SK-N-SH treated with all-trans-retinoic acid at 6 μM for 48 hours (cell line): ENCODE measurements at regions not wholly inside any gene's neighbourhood (a gene's known extent, or its start where the extent isn't known, plus 50 kb on each side); places are given as distances from the start of the nearest gene placed in this dataset.

ENCODE experiments used
- ATAC-seq: fragments of 200-7000 bp; cut with Tn5 transposase; 3 replicates; pipeline ENCODE4 v1.9.1; 2020; ENCODE audit warnings: mild to moderate bottlenecking, moderate library complexity
- ARNTL ChIP-seq: fragments of 450-650 bp; formaldehyde crosslinking; IDR thresholded peaks from 2 replicates; pipeline ENCODE4 v1.5.0; 2020; ENCODE audit warnings: low read depth, mild to moderate bottlenecking, moderate library complexity, borderline replicate concordance
- BACH2 ChIP-seq: fragments of 250-450 bp; sonication (Bioruptor Pico); IDR thresholded peaks from 2 replicates; pipeline ENCODE4 v1.9.0; 2021; ENCODE audit warnings: mild to moderate bottlenecking, borderline replicate concordance
- CSDC2 ChIP-seq: fragments of 250-450 bp; sonication (Bioruptor Pico); IDR thresholded peaks from 2 replicates; pipeline ENCODE4 v1.5.0; 2020; ENCODE audit warnings: mild to moderate bottlenecking, moderate library complexity
- ESRRG ChIP-seq: fragments of 250-450 bp; sonication (Bioruptor Pico); IDR thresholded peaks from 2 replicates; pipeline ENCODE4 v1.6.1; 2021; ENCODE audit warnings: mild to moderate bottlenecking
- GLIS3 ChIP-seq: fragments of 250-450 bp; sonication (Bioruptor Pico); IDR thresholded peaks from 2 replicates; pipeline ENCODE4 v1.5.0; 2020; ENCODE audit warnings: mild to moderate bottlenecking, moderate library complexity
- ISL1 ChIP-seq: fragments of 250-450 bp; sonication (Bioruptor Pico); IDR thresholded peaks from 2 replicates; pipeline ENCODE4 v2.1.2; 2022; ENCODE audit warnings: mild to moderate bottlenecking, moderate library complexity
- OSR1 ChIP-seq: fragments of 250-450 bp; sonication (Bioruptor Pico); IDR thresholded peaks from 2 replicates; pipeline ENCODE4 v1.8.0; 2022; ENCODE audit warnings: moderate library complexity, mild to moderate bottlenecking, inconsistent platforms
- PPARA ChIP-seq: fragments of 250-450 bp; sonication (Bioruptor Pico); IDR thresholded peaks from 2 replicates; pipeline ENCODE4 v1.5.0; 2020; ENCODE audit warnings: mild to moderate bottlenecking, borderline replicate concordance
- RARB ChIP-seq: fragments of 250-450 bp; sonication (Bioruptor Pico); IDR thresholded peaks from 2 replicates; pipeline ENCODE4 v1.8.0; 2021; ENCODE audit warnings: mild to moderate bottlenecking, moderate library complexity
- SNAI2 ChIP-seq: fragments of 250-450 bp; sonication (Bioruptor Pico); IDR thresholded peaks from 2 replicates; pipeline ENCODE4 v1.5.0; 2020; ENCODE audit warnings: mild to moderate bottlenecking, moderate library complexity
- TCF4 ChIP-seq: fragments of 250-450 bp; sonication (Bioruptor Pico); IDR thresholded peaks from 2 replicates; pipeline ENCODE4 v1.8.0; 2021; ENCODE audit warnings: mild to moderate bottlenecking, moderate library complexity, borderline replicate concordance
- ZC3H10 ChIP-seq: fragments of 250-450 bp; sonication (Bioruptor Pico); IDR thresholded peaks from 2 replicates; pipeline ENCODE4 v1.5.1; 2021; ENCODE audit warnings: mild to moderate bottlenecking, moderate library complexity
- ZFP3 ChIP-seq: fragments of 250-450 bp; sonication (Bioruptor Pico); IDR thresholded peaks from 2 replicates; pipeline ENCODE4 v1.5.0; 2020; ENCODE audit warnings: mild to moderate bottlenecking, moderate library complexity
- ZFP30 ChIP-seq: fragments of 450-650 bp; formaldehyde crosslinking; IDR thresholded peaks from 2 replicates; pipeline ENCODE4 v1.5.0; 2022; ENCODE audit warnings: mild to moderate bottlenecking, moderate library complexity
- ZNF565 ChIP-seq: fragments of 450-650 bp; formaldehyde crosslinking; conservative IDR thresholded peaks from 2 replicates; pipeline ENCODE4 v1.5.0; 2020; ENCODE audit warnings: low read depth, mild to moderate bottlenecking, moderate library complexity
- ZNF70 ChIP-seq: fragments of 450-650 bp; formaldehyde crosslinking; IDR thresholded peaks from 2 replicates; pipeline ENCODE4 v1.5.0; 2020; ENCODE audit warnings: mild to moderate bottlenecking, moderate library complexity
- TF ChIP-seq, protein P1 (sequence below): fragments of 250-450 bp; sonication (Bioruptor Pico); IDR thresholded peaks from 2 replicates; pipeline ENCODE4 v1.5.1; 2021; ENCODE audit warnings: mild to moderate bottlenecking, moderate library complexity
- TF ChIP-seq, protein P2 (sequence below): fragments of 250-450 bp; sonication (Bioruptor Pico); IDR thresholded peaks from 2 replicates; pipeline ENCODE4 v1.8.0; 2020; ENCODE audit warnings: mild to moderate bottlenecking, moderate library complexity, borderline replicate concordance
- TF ChIP-seq, protein P3 (sequence below): fragments of 250-450 bp; sonication (Bioruptor Pico); IDR thresholded peaks from 2 replicates; pipeline ENCODE4 v1.5.0; 2020; ENCODE audit warnings: mild to moderate bottlenecking, moderate library complexity
- TF ChIP-seq, protein P4 (sequence below): fragments of 250-450 bp; sonication (Bioruptor Pico); IDR thresholded peaks from 2 replicates; pipeline ENCODE4 v1.8.0; 2021; ENCODE audit warnings: low read depth, mild to moderate bottlenecking, moderate library complexity, borderline replicate concordance
- TF ChIP-seq, protein P5 (sequence below): fragments of 250-450 bp; sonication (Bioruptor Pico); IDR thresholded peaks from 2 replicates; pipeline ENCODE4 v1.5.1; 2020; ENCODE audit warnings: low read depth, mild to moderate bottlenecking, moderate library complexity

DNA sequence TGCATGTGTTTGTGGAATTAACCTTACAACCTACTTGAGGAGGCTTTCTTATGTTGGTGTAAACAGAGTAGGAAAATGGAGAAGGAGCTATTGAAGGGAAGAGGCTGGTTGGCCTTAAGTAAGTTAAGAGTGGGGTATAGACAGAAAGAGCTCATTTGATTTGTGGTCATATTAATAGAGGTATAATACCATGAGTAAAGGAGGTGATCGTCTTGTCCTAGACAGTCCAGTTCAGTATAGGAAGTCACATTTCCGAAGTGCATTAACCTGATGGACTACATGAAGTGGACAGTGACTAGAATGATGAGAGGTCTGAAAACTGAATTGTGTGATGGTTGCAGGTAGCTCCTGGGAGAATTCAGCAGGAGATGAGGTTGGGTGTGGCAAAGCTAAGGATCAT, 215.4 kb upstream of the ZC3H12A start:
- peak; percentile 100 for TF ChIP-seq ZNF70 (CRISPR knock-in tag)
- TF ChIP-seq, protein P1, sequence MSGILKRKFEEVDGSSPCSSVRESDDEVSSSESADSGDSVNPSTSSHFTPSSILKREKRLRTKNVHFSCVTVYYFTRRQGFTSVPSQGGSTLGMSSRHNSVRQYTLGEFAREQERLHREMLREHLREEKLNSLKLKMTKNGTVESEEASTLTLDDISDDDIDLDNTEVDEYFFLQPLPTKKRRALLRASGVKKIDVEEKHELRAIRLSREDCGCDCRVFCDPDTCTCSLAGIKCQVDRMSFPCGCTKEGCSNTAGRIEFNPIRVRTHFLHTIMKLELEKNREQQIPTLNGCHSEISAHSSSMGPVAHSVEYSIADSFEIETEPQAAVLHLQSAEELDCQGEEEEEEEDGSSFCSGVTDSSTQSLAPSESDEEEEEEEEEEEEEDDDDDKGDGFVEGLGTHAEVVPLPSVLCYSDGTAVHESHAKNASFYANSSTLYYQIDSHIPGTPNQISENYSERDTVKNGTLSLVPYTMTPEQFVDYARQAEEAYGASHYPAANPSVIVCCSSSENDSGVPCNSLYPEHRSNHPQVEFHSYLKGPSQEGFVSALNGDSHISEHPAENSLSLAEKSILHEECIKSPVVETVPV (CRISPR knock-in tag): no peak
- ATAC-seq: no peak

DNA sequence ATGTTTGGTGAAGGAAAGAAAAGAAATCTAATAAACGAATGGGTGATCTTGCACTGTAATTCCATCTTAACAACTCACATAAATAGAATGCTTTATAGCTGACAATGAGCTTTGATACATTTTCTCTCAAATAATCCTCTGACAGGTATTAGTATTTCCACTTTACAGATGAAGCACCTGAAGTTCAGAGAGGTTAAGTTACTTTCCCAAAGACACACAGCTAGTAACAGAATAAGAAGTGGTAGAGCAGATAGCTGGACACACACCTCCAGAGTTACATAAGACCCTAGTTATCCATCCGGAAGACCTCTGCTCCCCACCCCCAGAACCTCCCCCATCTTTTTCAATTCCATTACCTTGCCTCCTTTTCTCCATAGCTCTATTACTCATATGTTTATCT, 213.3 kb upstream of the ZC3H12A start:
- TF ChIP-seq ZFP3 (no peak), SNAI2 (CRISPR knock-in tag) (no peak), CSDC2 (CRISPR knock-in tag) (no peak), BACH2 (no peak), TCF4 (CRISPR knock-in tag) (no peak), ESRRG (CRISPR knock-in tag) (no peak), PPARA (no peak), OSR1 (no peak), RARB (CRISPR knock-in tag) (no peak), ZNF70 (CRISPR knock-in tag) (no peak), ZNF565 (CRISPR knock-in tag) (no peak), ISL1 (CRISPR knock-in tag) (no peak), ZC3H10 (CRISPR knock-in tag) (no peak), GLIS3 (CRISPR knock-in tag) (no peak), ARNTL (no peak)
- TF ChIP-seq, protein P1 (CRISPR knock-in tag): no peak
- TF ChIP-seq, protein P2, sequence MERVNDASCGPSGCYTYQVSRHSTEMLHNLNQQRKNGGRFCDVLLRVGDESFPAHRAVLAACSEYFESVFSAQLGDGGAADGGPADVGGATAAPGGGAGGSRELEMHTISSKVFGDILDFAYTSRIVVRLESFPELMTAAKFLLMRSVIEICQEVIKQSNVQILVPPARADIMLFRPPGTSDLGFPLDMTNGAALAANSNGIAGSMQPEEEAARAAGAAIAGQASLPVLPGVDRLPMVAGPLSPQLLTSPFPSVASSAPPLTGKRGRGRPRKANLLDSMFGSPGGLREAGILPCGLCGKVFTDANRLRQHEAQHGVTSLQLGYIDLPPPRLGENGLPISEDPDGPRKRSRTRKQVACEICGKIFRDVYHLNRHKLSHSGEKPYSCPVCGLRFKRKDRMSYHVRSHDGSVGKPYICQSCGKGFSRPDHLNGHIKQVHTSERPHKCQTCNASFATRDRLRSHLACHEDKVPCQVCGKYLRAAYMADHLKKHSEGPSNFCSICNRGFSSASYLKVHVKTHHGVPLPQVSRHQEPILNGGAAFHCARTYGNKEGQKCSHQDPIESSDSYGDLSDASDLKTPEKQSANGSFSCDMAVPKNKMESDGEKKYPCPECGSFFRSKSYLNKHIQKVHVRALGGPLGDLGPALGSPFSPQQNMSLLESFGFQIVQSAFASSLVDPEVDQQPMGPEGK (CRISPR knock-in tag): no peak
- TF ChIP-seq, protein P3, sequence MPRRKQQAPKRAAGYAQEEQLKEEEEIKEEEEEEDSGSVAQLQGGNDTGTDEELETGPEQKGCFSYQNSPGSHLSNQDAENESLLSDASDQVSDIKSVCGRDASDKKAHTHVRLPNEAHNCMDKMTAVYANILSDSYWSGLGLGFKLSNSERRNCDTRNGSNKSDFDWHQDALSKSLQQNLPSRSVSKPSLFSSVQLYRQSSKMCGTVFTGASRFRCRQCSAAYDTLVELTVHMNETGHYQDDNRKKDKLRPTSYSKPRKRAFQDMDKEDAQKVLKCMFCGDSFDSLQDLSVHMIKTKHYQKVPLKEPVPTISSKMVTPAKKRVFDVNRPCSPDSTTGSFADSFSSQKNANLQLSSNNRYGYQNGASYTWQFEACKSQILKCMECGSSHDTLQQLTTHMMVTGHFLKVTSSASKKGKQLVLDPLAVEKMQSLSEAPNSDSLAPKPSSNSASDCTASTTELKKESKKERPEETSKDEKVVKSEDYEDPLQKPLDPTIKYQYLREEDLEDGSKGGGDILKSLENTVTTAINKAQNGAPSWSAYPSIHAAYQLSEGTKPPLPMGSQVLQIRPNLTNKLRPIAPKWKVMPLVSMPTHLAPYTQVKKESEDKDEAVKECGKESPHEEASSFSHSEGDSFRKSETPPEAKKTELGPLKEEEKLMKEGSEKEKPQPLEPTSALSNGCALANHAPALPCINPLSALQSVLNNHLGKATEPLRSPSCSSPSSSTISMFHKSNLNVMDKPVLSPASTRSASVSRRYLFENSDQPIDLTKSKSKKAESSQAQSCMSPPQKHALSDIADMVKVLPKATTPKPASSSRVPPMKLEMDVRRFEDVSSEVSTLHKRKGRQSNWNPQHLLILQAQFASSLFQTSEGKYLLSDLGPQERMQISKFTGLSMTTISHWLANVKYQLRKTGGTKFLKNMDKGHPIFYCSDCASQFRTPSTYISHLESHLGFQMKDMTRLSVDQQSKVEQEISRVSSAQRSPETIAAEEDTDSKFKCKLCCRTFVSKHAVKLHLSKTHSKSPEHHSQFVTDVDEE (CRISPR knock-in tag): no peak
- TF ChIP-seq, protein P4, sequence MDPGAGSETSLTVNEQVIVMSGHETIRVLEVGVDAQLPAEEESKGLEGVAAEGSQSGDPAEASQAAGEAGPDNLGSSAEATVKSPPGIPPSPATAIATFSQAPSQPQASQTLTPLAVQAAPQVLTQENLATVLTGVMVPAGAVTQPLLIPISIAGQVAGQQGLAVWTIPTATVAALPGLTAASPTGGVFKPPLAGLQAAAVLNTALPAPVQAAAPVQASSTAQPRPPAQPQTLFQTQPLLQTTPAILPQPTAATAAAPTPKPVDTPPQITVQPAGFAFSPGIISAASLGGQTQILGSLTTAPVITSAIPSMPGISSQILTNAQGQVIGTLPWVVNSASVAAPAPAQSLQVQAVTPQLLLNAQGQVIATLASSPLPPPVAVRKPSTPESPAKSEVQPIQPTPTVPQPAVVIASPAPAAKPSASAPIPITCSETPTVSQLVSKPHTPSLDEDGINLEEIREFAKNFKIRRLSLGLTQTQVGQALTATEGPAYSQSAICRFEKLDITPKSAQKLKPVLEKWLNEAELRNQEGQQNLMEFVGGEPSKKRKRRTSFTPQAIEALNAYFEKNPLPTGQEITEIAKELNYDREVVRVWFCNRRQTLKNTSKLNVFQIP (CRISPR knock-in tag): no peak
- TF ChIP-seq, all 23 proteins: peak for 0
- ATAC-seq: no peak

DNA sequence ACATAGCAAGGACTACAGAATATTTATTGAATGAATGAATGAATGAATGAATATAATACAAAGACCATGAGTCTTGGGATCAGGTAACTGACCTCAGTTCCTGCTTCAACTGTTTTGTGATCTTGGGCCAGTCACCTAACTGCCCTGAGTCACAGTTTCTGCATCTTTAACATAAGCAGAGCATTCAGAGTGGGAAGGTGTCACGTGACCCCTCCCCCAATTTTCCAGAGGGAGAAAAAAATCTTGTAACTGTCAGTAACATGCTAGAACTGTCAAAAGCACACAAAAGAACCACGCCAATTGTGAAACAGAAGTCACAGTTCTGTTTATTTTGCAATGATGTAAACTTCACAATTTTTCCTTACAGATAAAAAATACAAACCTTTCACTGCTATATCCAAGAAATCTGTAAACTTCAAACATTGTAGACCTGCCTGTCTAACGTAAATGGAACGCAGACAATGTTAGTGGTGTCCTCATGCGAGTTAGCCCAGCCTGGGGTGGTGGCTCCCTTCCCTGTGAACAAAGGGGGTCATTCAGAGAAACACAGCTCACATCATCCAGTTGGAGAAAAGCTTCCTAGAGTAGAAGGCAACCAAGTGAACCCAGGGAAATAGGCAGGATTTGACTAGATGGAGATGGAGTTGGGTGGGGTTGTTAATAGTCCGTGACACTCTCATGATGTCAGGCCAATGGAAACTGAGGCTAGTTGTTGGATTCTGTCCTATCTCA, 211.8 kb upstream of the ZC3H12A start:
- TF ChIP-seq ESRRG (CRISPR knock-in tag): no peak
- TF ChIP-seq, protein P4 (CRISPR knock-in tag): no peak
- TF ChIP-seq PPARA: no peak
- no peak for TF ChIP-seq ARNTL
- TF ChIP-seq ZFP3: no peak
- no peak for TF ChIP-seq ZFP30 (CRISPR knock-in tag)
- no peak for TF ChIP-seq ZNF70 (CRISPR knock-in tag)
- TF ChIP-seq BACH2: no peak
- no peak for TF ChIP-seq RARB (CRISPR knock-in tag)
- TF ChIP-seq OSR1: no peak
- TF ChIP-seq, protein P5, sequence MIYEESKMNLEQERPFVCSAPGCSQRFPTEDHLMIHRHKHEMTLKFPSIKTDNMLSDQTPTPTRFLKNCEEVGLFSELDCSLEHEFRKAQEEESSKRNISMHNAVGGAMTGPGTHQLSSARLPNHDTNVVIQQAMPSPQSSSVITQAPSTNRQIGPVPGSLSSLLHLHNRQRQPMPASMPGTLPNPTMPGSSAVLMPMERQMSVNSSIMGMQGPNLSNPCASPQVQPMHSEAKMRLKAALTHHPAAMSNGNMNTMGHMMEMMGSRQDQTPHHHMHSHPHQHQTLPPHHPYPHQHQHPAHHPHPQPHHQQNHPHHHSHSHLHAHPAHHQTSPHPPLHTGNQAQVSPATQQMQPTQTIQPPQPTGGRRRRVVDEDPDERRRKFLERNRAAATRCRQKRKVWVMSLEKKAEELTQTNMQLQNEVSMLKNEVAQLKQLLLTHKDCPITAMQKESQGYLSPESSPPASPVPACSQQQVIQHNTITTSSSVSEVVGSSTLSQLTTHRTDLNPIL (CRISPR knock-in tag): no peak
- no peak for TF ChIP-seq SNAI2 (CRISPR knock-in tag)
- no peak for TF ChIP-seq ZC3H10 (CRISPR knock-in tag)
- ATAC-seq: no peak
